Testis (tissue), 2 donors: ENCODE measurements at regions not wholly inside any gene's neighbourhood (a gene's known extent, or its start where the extent isn't known, plus 50 kb on each side); places are given as distances from the start of the nearest gene placed in this dataset.

ENCODE experiments used
- CTCF ChIP-seq, 3 experiments: fragments of 450-650 bp in 2 of 3; fragments of 200-600 bp in 1 of 3; sonication (generic) in 1 of 3; IDR thresholded peaks; one replicate each; pipeline ENCODE4 v1.5.1; 2016 to 2019; ENCODE audit warnings: antibody characterized with exemption in 3 of 3, mild to moderate bottlenecking in 2 of 3, moderate library complexity in 1 of 3
- POLR2A ChIP-seq: fragments of 450-650 bp; IDR thresholded peaks from one replicate; pipeline ENCODE4 v1.6.1; 2017; ENCODE audit warnings: antibody characterized with exemption, mild to moderate bottlenecking, moderate library complexity

GRCh38 chr3:44029100-44029499 lies 212.6 kb upstream of the TOPAZ1 start:
- TF ChIP-seq POLR2A (no peak), CTCF (IDR thresholded peaks at IDR 0.05) (no peak)
